ENCODE measurements at regions not wholly inside any gene's neighbourhood (a gene's known extent, or its start where the extent isn't known, plus 50 kb on each side); places are given as distances from the start of the nearest gene placed in this dataset.

GRCh38 chr1:73359001-73359400 lies 839.0 kb downstream of the LRRIQ3 start:
- no peak overlapping the region for H3K9ac ChIP-seq (ENCODE audit: low read depth in 1 of 3, low read length in 3 of 3)
- no peaks in the 10 kb centered on the region for H3K27me3 ChIP-seq (ENCODE audit: control insufficient read depth in 3 of 3, insufficient read depth in 3 of 3, low read length in 3 of 3)
- no peaks in the 10 kb centered on the region for H3K9me3 ChIP-seq (ENCODE audit: control insufficient read depth in 3 of 3, low read length in 3 of 3)
- no peaks in the 10 kb centered on the region for H3K36me3 ChIP-seq (ENCODE audit: control insufficient read depth in 3 of 3, insufficient read depth in 3 of 3, low read length in 3 of 3)
- H3K4me3 ChIP-seq (ENCODE audit: low read length in 3 of 3) = no peak overlapping the region
- no peaks in the 10 kb centered on the region for H3K4me1 ChIP-seq (ENCODE audit: control insufficient read depth in 3 of 3, insufficient read depth in 3 of 3, low read length in 3 of 3)
- H3K27ac ChIP-seq (ENCODE audit: low read depth, low read length) = no peak overlapping the region

- Histone ChIP-seq H3K36me3 (ENCODE audit: control insufficient read depth in 3 of 3, insufficient read depth in 3 of 3, low read length in 3 of 3) (no peaks in the 10 kb centered on the region), H3K4me1 (ENCODE audit: control insufficient read depth in 3 of 3, insufficient read depth in 3 of 3, low read length in 3 of 3) (no peaks in the 10 kb centered on the region), H3K9ac (ENCODE audit: low read depth in 1 of 3, low read length in 3 of 3) (no peak overlapping the region), H3K27ac (ENCODE audit: low read depth, low read length) (no peak overlapping the region), H3K4me3 (ENCODE audit: low read length in 3 of 3) (no peak overlapping the region), H3K27me3 (ENCODE audit: control insufficient read depth in 3 of 3, insufficient read depth in 3 of 3, low read length in 3 of 3) (no peaks in the 10 kb centered on the region), H3K9me3 (ENCODE audit: control insufficient read depth in 3 of 3, low read length in 3 of 3) (no peaks in the 10 kb centered on the region)
These were observed 841.5 kb downstream of the LRRIQ3 start for GRCh38 chr1:73356485-73356884.

GRCh38 chr1:73343947-73344346 lies 854.0 kb downstream of the LRRIQ3 start:
- no peaks in the 10 kb centered on the region for H3K9me3 ChIP-seq (ENCODE audit: control insufficient read depth in 3 of 3, low read length in 3 of 3)
- H3K4me1 ChIP-seq (ENCODE audit: control insufficient read depth in 3 of 3, insufficient read depth in 3 of 3, low read length in 3 of 3) = no peaks in the 10 kb centered on the region
- no peaks in the 10 kb centered on the region for H3K27me3 ChIP-seq (ENCODE audit: control insufficient read depth in 3 of 3, insufficient read depth in 3 of 3, low read length in 3 of 3)
- no peak overlapping the region for H3K9ac ChIP-seq (ENCODE audit: low read depth in 1 of 3, low read length in 3 of 3)
- H3K36me3 ChIP-seq (ENCODE audit: control insufficient read depth in 3 of 3, insufficient read depth in 3 of 3, low read length in 3 of 3) = no peaks in the 10 kb centered on the region
- no peak overlapping the region for H3K4me3 ChIP-seq (ENCODE audit: low read length in 3 of 3)
- H3K27ac ChIP-seq (ENCODE audit: low read depth, low read length) = no peak overlapping the region

GRCh38 chr1:73333847-73334503 lies 864.0 kb downstream of the LRRIQ3 start:
- no peak overlapping the region for H3K27ac ChIP-seq (ENCODE audit: low read depth, low read length)
- H3K9ac ChIP-seq (ENCODE audit: low read depth in 1 of 3, low read length in 3 of 3) = no peak overlapping the region
- H3K4me1 ChIP-seq (ENCODE audit: control insufficient read depth in 3 of 3, insufficient read depth in 3 of 3, low read length in 3 of 3) = no peaks in the 10 kb centered on the region
- H3K4me3 ChIP-seq (ENCODE audit: low read length in 3 of 3) = no peak overlapping the region
- no peaks in the 10 kb centered on the region for H3K36me3 ChIP-seq (ENCODE audit: control insufficient read depth in 3 of 3, insufficient read depth in 3 of 3, low read length in 3 of 3)
- H3K27me3 ChIP-seq (ENCODE audit: control insufficient read depth in 3 of 3, insufficient read depth in 3 of 3, low read length in 3 of 3) = no peaks in the 10 kb centered on the region
- no peaks in the 10 kb centered on the region for H3K9me3 ChIP-seq (ENCODE audit: control insufficient read depth in 3 of 3, low read length in 3 of 3)

GRCh38 chr1:73331726-73332125 lies 866.2 kb downstream of the LRRIQ3 start:
- Histone ChIP-seq H3K4me3 (ENCODE audit: low read length in 3 of 3) (no peak overlapping the region), H3K27me3 (ENCODE audit: control insufficient read depth in 3 of 3, insufficient read depth in 3 of 3, low read length in 3 of 3) (no peaks in the 10 kb centered on the region), H3K36me3 (ENCODE audit: control insufficient read depth in 3 of 3, insufficient read depth in 3 of 3, low read length in 3 of 3) (no peaks in the 10 kb centered on the region), H3K9ac (ENCODE audit: low read depth in 1 of 3, low read length in 3 of 3) (no peak overlapping the region), H3K4me1 (ENCODE audit: control insufficient read depth in 3 of 3, insufficient read depth in 3 of 3, low read length in 3 of 3) (no peaks in the 10 kb centered on the region), H3K27ac (ENCODE audit: low read depth, low read length) (no peak overlapping the region), H3K9me3 (ENCODE audit: control insufficient read depth in 3 of 3, low read length in 3 of 3) (peaks cover 0 to 4% (median 2%) of the 10 kb centered on the region in 3 donors)

- Histone ChIP-seq H3K9me3 (ENCODE audit: control insufficient read depth in 3 of 3, low read length in 3 of 3) (peaks cover 0 to 5% (median 2%) of the 10 kb centered on the region in 3 donors), H3K36me3 (ENCODE audit: control insufficient read depth in 3 of 3, insufficient read depth in 3 of 3, low read length in 3 of 3) (no peaks in the 10 kb centered on the region), H3K27me3 (ENCODE audit: control insufficient read depth in 3 of 3, insufficient read depth in 3 of 3, low read length in 3 of 3) (no peaks in the 10 kb centered on the region), H3K4me1 (ENCODE audit: control insufficient read depth in 3 of 3, insufficient read depth in 3 of 3, low read length in 3 of 3) (no peaks in the 10 kb centered on the region), H3K4me3 (ENCODE audit: low read length in 3 of 3) (no peak overlapping the region), H3K27ac (ENCODE audit: low read depth, low read length) (no peak overlapping the region), H3K9ac (ENCODE audit: low read depth in 1 of 3, low read length in 3 of 3) (no peak overlapping the region)
These were observed 870.0 kb downstream of the LRRIQ3 start for GRCh38 chr1:73327998-73328397.

GRCh38 chr1:73327180-73327793 lies 870.7 kb downstream of the LRRIQ3 start:
- H3K27ac ChIP-seq (ENCODE audit: low read depth, low read length) = no peak overlapping the region
- no peaks in the 10 kb centered on the region for H3K36me3 ChIP-seq (ENCODE audit: control insufficient read depth in 3 of 3, insufficient read depth in 3 of 3, low read length in 3 of 3)
- H3K27me3 ChIP-seq (ENCODE audit: control insufficient read depth in 3 of 3, insufficient read depth in 3 of 3, low read length in 3 of 3) = no peaks in the 10 kb centered on the region
- no peak overlapping the region for H3K9ac ChIP-seq (ENCODE audit: low read depth in 1 of 3, low read length in 3 of 3)
- no peaks in the 10 kb centered on the region for H3K4me1 ChIP-seq (ENCODE audit: control insufficient read depth in 3 of 3, insufficient read depth in 3 of 3, low read length in 3 of 3)
- H3K4me3 ChIP-seq (ENCODE audit: low read length in 3 of 3) = no peak overlapping the region
- H3K9me3 ChIP-seq (ENCODE audit: control insufficient read depth in 3 of 3, low read length in 3 of 3) = peaks cover 0 to 5% (median 2%) of the 10 kb centered on the region in 3 donors

- Histone ChIP-seq H3K27me3 (ENCODE audit: control insufficient read depth in 3 of 3, insufficient read depth in 3 of 3, low read length in 3 of 3) (no peaks in the 10 kb centered on the region), H3K36me3 (ENCODE audit: control insufficient read depth in 3 of 3, insufficient read depth in 3 of 3, low read length in 3 of 3) (no peaks in the 10 kb centered on the region), H3K4me1 (ENCODE audit: control insufficient read depth in 3 of 3, insufficient read depth in 3 of 3, low read length in 3 of 3) (no peaks in the 10 kb centered on the region), H3K9ac (ENCODE audit: low read depth in 1 of 3, low read length in 3 of 3) (no peak overlapping the region), H3K4me3 (ENCODE audit: low read length in 3 of 3) (no peak overlapping the region), H3K9me3 (ENCODE audit: control insufficient read depth in 3 of 3, low read length in 3 of 3) (peaks cover 0 to 5% (median 2%) of the 10 kb centered on the region in 3 donors), H3K27ac (ENCODE audit: low read depth, low read length) (no peak overlapping the region)
These were observed 871.3 kb downstream of the LRRIQ3 start for GRCh38 chr1:73326663-73327062.

- Histone ChIP-seq H3K9ac (ENCODE audit: low read depth in 1 of 3, low read length in 3 of 3) (no peak overlapping the region), H3K36me3 (ENCODE audit: control insufficient read depth in 3 of 3, insufficient read depth in 3 of 3, low read length in 3 of 3) (no peaks in the 10 kb centered on the region), H3K4me1 (ENCODE audit: control insufficient read depth in 3 of 3, insufficient read depth in 3 of 3, low read length in 3 of 3) (no peaks in the 10 kb centered on the region), H3K27me3 (ENCODE audit: control insufficient read depth in 3 of 3, insufficient read depth in 3 of 3, low read length in 3 of 3) (no peaks in the 10 kb centered on the region), H3K9me3 (ENCODE audit: control insufficient read depth in 3 of 3, low read length in 3 of 3) (no peaks in the 10 kb centered on the region), H3K4me3 (ENCODE audit: low read length in 3 of 3) (no peak overlapping the region), H3K27ac (ENCODE audit: low read depth, low read length) (no peak overlapping the region)
These were observed 887.1 kb downstream of the LRRIQ3 start for GRCh38 chr1:73310797-73311381.

GRCh38 chr1:73306899-73307555 lies 890.9 kb downstream of the LRRIQ3 start:
- Histone ChIP-seq H3K4me3 (ENCODE audit: low read length in 3 of 3) (no peak overlapping the region), H3K4me1 (ENCODE audit: control insufficient read depth in 3 of 3, insufficient read depth in 3 of 3, low read length in 3 of 3) (no peaks in the 10 kb centered on the region), H3K27ac (ENCODE audit: low read depth, low read length) (no peak overlapping the region), H3K27me3 (ENCODE audit: control insufficient read depth in 3 of 3, insufficient read depth in 3 of 3, low read length in 3 of 3) (no peaks in the 10 kb centered on the region), H3K9me3 (ENCODE audit: control insufficient read depth in 3 of 3, low read length in 3 of 3) (peaks cover 0 to 1% (median 0%) of the 10 kb centered on the region in 3 donors), H3K9ac (ENCODE audit: low read depth in 1 of 3, low read length in 3 of 3) (no peak overlapping the region), H3K36me3 (ENCODE audit: control insufficient read depth in 3 of 3, insufficient read depth in 3 of 3, low read length in 3 of 3) (no peaks in the 10 kb centered on the region)

All from skeletal muscle tissue (tissue), 3 donors.